H9 (cell line): ENCODE measurements at regions not wholly inside any gene's neighbourhood (a gene's known extent, or its start where the extent isn't known, plus 50 kb on each side); places are given as distances from the start of the nearest gene placed in this dataset.

Experiments used
- DNase-seq: peaks from one replicate; pipeline ENCODE4 v3.0.0-alpha.2; 2017
- H2AFZ ChIP-seq: one replicate; pipeline ENCODE4 v1.6.1; 2013; ENCODE audit warnings: mild to moderate bottlenecking, low read length, control low read depth, moderate library complexity
- H2AK5ac ChIP-seq: 2 replicates; pipeline ENCODE4 v1.6.1; 2013; ENCODE audit warnings: low read length, control low read depth, mixed read lengths; ENCODE audit not compliant: insufficient read length
- H2BK120ac ChIP-seq: one replicate; pipeline ENCODE4 v1.6.1; 2013; ENCODE audit warnings: low read depth, mild to moderate bottlenecking, low read length, control low read depth, inconsistent platforms; ENCODE audit not compliant: poor library complexity, severe bottlenecking
- H2BK12ac ChIP-seq: 2 replicates; pipeline ENCODE4 v1.6.1; 2013; ENCODE audit warnings: low read length, control low read depth, mixed read lengths, low read depth; ENCODE audit not compliant: insufficient read length
- H2BK15ac ChIP-seq: 2 replicates; pipeline ENCODE4 v1.6.1; 2013; ENCODE audit warnings: low read depth, low read length, control low read depth
- H2BK20ac ChIP-seq: one replicate; pipeline ENCODE4 v1.6.1; 2013; ENCODE audit warnings: low read depth, mild to moderate bottlenecking, low read length, control low read depth, inconsistent platforms; ENCODE audit not compliant: poor library complexity, severe bottlenecking
- H2BK5ac ChIP-seq: 2 replicates; pipeline ENCODE4 v1.6.1; 2013; ENCODE audit warnings: low read length, control low read depth, mixed read lengths; ENCODE audit not compliant: insufficient read length
- H3K14ac ChIP-seq: 2 replicates; pipeline ENCODE4 v1.6.1; 2013; ENCODE audit warnings: low read length, control low read depth; ENCODE audit not compliant: insufficient read depth
- H3K18ac ChIP-seq: 2 replicates; pipeline ENCODE4 v1.6.1; 2013; ENCODE audit warnings: low read depth, mild to moderate bottlenecking, mixed read lengths, low read length, control low read depth; ENCODE audit not compliant: insufficient read length
- H3K23ac ChIP-seq: 2 replicates; pipeline ENCODE4 v1.6.1; 2013; ENCODE audit warnings: low read length, control low read depth, mixed read lengths, low read depth; ENCODE audit not compliant: insufficient read length
- H3K23me2 ChIP-seq: 2 replicates; pipeline ENCODE4 v1.6.1; 2013; ENCODE audit warnings: low read depth, mild to moderate bottlenecking, mixed read lengths, low read length, control low read depth; ENCODE audit not compliant: insufficient read length, poor library complexity, severe bottlenecking
- H3K27ac ChIP-seq: 2 replicates; pipeline ENCODE4 v1.5.1; 2013; ENCODE audit warnings: low read length, control low read depth, mixed read lengths, low read depth; ENCODE audit not compliant: insufficient read length
- H3K27me3 ChIP-seq: 2 replicates; pipeline ENCODE4 v1.6.1; 2013; ENCODE audit warnings: low read length, control low read depth, inconsistent platforms; ENCODE audit not compliant: insufficient read depth
- H3K4ac ChIP-seq: 2 replicates; pipeline ENCODE4 v1.6.1; 2013; ENCODE audit warnings: low read depth, mild to moderate bottlenecking, control low read depth, inconsistent platforms, low read length, moderate library complexity
- H3K4me1 ChIP-seq: 2 replicates; pipeline ENCODE4 v1.6.1; 2013; ENCODE audit warnings: low read length, control low read depth, inconsistent platforms; ENCODE audit not compliant: insufficient read depth
- H3K4me2 ChIP-seq: 2 replicates; pipeline ENCODE4 v1.6.1; 2013; ENCODE audit warnings: low read length, control low read depth, mixed read lengths; ENCODE audit not compliant: insufficient read length, insufficient read depth
- H3K56ac ChIP-seq: 2 replicates; pipeline ENCODE4 v1.6.1; 2013; ENCODE audit warnings: low read depth, mild to moderate bottlenecking, mixed read lengths, low read length, control low read depth; ENCODE audit not compliant: insufficient read length
- H3K79me1 ChIP-seq: 2 replicates; pipeline ENCODE4 v1.6.1; 2013; ENCODE audit warnings: low read depth, mild to moderate bottlenecking, moderate library complexity, low read length, control low read depth, inconsistent platforms; ENCODE audit not compliant: insufficient read depth, poor library complexity, severe bottlenecking
- H3K79me2 ChIP-seq: 2 replicates; pipeline ENCODE4 v1.6.1; 2013; ENCODE audit warnings: low read length, control low read depth, inconsistent platforms; ENCODE audit not compliant: insufficient read depth
- H3K9ac ChIP-seq: 2 replicates; pipeline ENCODE4 v1.6.1; 2013; ENCODE audit warnings: low read length, control low read depth, mixed read lengths; ENCODE audit not compliant: insufficient read length; ENCODE audit errors: extremely low read depth
- H3K9me3 ChIP-seq: one replicate; pipeline ENCODE4 v1.6.1; 2013; ENCODE audit warnings: low read depth, low read length, inconsistent platforms; ENCODE audit not compliant: control insufficient read depth
- H3T11ph ChIP-seq: one replicate; pipeline ENCODE4 v1.6.1; 2013; ENCODE audit warnings: mild to moderate bottlenecking, low read length, control low read depth, inconsistent platforms
- H4K20me1 ChIP-seq: one replicate; pipeline ENCODE4 v1.6.1; 2013; ENCODE audit not compliant: control insufficient read depth, insufficient read length, insufficient read depth
- H4K5ac ChIP-seq: 2 replicates; pipeline ENCODE4 v1.6.1; 2013; ENCODE audit warnings: low read depth, mild to moderate bottlenecking, mixed read lengths, low read length, control low read depth; ENCODE audit not compliant: insufficient read length
- H4K8ac ChIP-seq: replicated peaks from 2 replicates; pipeline ENCODE4 v1.6.1; 2013; ENCODE audit warnings: low read length, control low read depth, mixed read lengths, low read depth; ENCODE audit not compliant: insufficient read length
- H4K91ac ChIP-seq: 2 replicates; pipeline ENCODE4 v1.6.1; 2013; ENCODE audit warnings: low read depth, mild to moderate bottlenecking, moderate library complexity, mixed read lengths, low read length, control low read depth; ENCODE audit not compliant: insufficient read length
- H3K27ac Mint-ChIP-seq, 3 experiments: 2 replicates in 2 of 3; 3 replicates in 1 of 3; pipeline ENCODE4 v1.8.0; 2020 to 2021; ENCODE audit warnings: mixed read lengths in 3 of 3, mild to moderate bottlenecking in 1 of 3, moderate library complexity in 1 of 3
- H3K27me3 Mint-ChIP-seq: 2 replicates; pipeline ENCODE4 v1.8.0; 2021; ENCODE audit warnings: low read depth, mild to moderate bottlenecking, moderate library complexity, mixed read lengths
- H3K36me3 Mint-ChIP-seq, 3 experiments: 2 replicates in 2 of 3; 3 replicates in 1 of 3; pipeline ENCODE4 v1.8.0; 2020 to 2021; ENCODE audit warnings: low read depth in 3 of 3, mixed read lengths in 3 of 3; ENCODE audit not compliant: insufficient read depth in 1 of 3
- H3K4me1 Mint-ChIP-seq, 2 experiments: 2 replicates each; pipeline ENCODE4 v1.8.0; 2020; ENCODE audit warnings: mixed read lengths in 2 of 2
- H3K4me3 Mint-ChIP-seq, 2 experiments: 2 replicates in 1 of 2; 3 replicates in 1 of 2; pipeline ENCODE4 v1.8.0; 2020 to 2021; ENCODE audit warnings: mild to moderate bottlenecking in 2 of 2, mixed read lengths in 2 of 2, moderate library complexity in 1 of 2
- H3K9me3 Mint-ChIP-seq, 2 experiments: 2 replicates in 1 of 2; 3 replicates in 1 of 2; pipeline ENCODE4 v1.8.0; 2020; ENCODE audit warnings: mild to moderate bottlenecking in 2 of 2, mixed read lengths in 2 of 2, moderate library complexity in 1 of 2
- CTCF ChIP-seq: fragments of 200-600 bp; sonication (generic); conservative IDR thresholded peaks from 3 replicates; pipeline ENCODE4 v1.8.0; 2021; ENCODE audit warnings: antibody characterized with exemption, mild to moderate bottlenecking
- WGBS: extraction: QIAGEN DNeasy Blood & Tissue Kit; methylation state at CpG from one replicate; pipeline ENCODE4 v1.1.7; 2013; ENCODE audit warnings: missing lambda C conversion rate, low lambda C conversion rate, mixed read lengths; ENCODE audit not compliant: insufficient read length; ENCODE audit errors: extremely low coverage; 5-methylcytosine and 5-hydroxymethylcytosine counted together

DNA sequence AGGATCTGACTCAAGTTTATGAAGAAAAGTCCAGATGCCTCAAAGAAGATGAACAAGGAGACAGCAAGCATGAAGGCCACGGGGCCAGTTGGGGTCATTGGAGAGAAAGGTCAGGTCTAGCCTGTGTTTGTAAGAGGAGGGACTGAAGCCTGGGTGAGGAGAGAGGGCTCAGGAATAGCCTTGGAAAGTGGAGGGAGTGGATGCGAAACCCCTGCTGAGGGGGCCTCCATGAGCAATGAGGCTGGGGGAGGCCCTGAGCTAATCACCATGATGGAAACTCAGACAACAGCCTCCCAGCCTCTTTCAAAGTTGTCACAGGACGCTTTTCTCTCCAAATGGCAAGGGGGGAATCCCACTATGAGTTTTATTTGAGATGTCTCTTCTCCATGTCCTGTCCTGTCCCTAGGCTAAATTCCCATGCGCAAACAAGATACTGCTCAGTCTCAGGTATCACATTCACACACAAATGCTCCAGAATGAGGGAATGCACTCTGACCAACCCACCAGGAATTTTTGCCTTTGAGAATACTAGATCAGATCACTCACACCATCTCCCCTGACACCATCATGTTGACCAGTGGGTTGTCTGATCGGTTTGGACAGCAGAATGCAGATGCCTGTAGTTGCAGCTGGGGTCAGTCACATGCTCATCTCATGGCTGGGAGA, 51.3 kb upstream of the TOP3B start:
- H3K27ac Mint-ChIP-seq, result no peak overlapping the region; a peak in 1 of 7 replicates
- H3K27me3 Mint-ChIP-seq, result peaks cover 97% of the 10 kb centered on the region

More for the DNA sequence above, 51.3 kb upstream of the TOP3B start:
- Histone ChIP-seq H3K4ac (no peak overlapping the region), H2AFZ (no peak overlapping the region), H2AK5ac (no peak overlapping the region), H3K9ac (no peak overlapping the region), H2BK12ac (no peak overlapping the region), H4K20me1 (no peaks in the 10 kb centered on the region), H2BK120ac (no peak overlapping the region), H3K79me1 (no peaks in the 10 kb centered on the region), H3K79me2 (no peaks in the 10 kb centered on the region), H2BK5ac (no peak overlapping the region), H2BK20ac (no peak overlapping the region), H3K9me3 (no peaks in the 10 kb centered on the region), H3T11ph (no peak overlapping the region), H4K5ac (no peak overlapping the region), H3K27me3 (peaks cover 60% of the 10 kb centered on the region), H3K14ac (no peak overlapping the region), H3K23me2 (no peaks in the 10 kb centered on the region), H4K8ac (no peak overlapping the region), H2BK15ac (no peak overlapping the region), H3K18ac (no peak overlapping the region), H4K91ac (no peak overlapping the region), H3K4me1 (no peaks in the 10 kb centered on the region; the same call in 1 of the 2 replicates), H3K4me2 (no peak overlapping the region), H3K27ac (no peak overlapping the region), H3K56ac (no peak overlapping the region), H3K23ac (no peak overlapping the region)
- H3K4me3 Mint-ChIP-seq, result no peak overlapping the region
- DNase-seq, result no peak
- no CpG with 5 or more reads among the region's 5 CpGs for WGBS
- H3K36me3 Mint-ChIP-seq, result no peaks in the 10 kb centered on the region; a peak in 1 of 7 replicates
- no peaks in the 10 kb centered on the region; a peak in 1 of 5 replicates for H3K9me3 Mint-ChIP-seq
- peaks cover 10 to 14% of the 10 kb centered on the region in 2 experiments for H3K4me1 Mint-ChIP-seq
- no peak for TF ChIP-seq CTCF
